Fibroblast of skin of abdomen (primary cell): ENCODE measurements at regions not wholly inside any gene's neighbourhood (a gene's known extent, or its start where the extent isn't known, plus 50 kb on each side); places are given as distances from the start of the nearest gene placed in this dataset.
A peak's percentile ranks its signal among the peaks of the same experiment; 100 is the strongest.
"Not testable (repeated sequence)": the region's sequence is repeated elsewhere in the genome, so short reads cannot be mapped to it uniquely, and the experiment has no call there.

Source experiments
- DNase-seq: peaks from one replicate; pipeline ENCODE4 v3.0.0-alpha.2; 2013

DNA sequence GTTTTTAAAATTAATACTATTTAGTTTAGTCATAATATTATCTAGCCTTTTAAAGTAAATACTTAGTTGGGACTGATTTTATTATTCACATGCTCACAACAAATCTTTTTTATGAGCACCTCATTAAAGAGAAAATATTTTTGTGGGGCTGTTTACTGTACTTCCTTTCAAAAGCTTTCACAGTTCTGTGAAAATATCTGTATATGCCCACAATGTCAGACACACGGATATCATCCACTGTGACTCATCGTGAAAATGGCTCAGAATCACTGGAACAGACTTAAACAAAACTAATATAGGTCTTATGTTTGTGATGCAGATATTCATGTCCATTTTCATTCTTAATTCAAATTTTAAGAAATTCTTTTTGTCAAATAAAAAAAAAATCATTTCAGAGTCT is 305.2 kb downstream of the RAB38 start:
- DNase-seq, result no peak

DNA sequence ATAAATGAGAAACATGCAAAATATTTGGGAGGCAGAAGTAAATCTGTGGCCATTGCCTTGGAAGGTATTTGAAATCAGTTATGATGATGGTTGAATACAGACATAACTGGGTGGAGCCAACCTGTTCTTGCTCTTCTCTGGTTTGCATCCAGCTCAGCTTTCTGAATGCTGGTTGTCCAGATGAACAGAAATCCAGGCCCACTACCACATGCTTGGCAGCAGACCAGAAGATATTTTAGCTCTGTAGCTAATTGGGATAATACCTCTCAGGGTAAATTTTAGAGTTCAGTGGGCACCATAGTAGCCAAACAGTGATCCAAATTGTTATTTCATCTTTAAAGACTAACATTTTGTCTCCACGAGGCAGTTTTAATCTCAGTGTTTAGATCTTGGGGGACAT is 308.3 kb downstream of the RAB38 start:
- DNase-seq, result no peak

DNA sequence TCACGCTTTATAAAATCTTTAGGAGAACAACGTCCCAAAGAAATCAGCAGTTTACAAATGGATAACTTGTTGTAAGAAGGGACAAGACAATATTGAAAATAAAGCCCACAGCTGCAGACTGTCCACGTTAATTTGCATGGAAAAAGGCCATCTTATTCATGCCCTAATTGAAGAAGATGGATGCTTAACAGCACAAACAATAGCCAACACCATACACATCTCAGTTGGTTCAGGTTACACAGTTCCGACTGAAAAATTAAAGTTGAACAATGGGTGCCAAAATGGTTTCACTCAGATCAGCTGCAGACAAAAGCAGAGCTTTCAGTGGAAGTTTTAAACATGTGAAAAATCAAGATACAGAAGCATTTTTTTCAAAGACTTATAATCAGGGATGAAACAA is 314.2 kb downstream of the RAB38 start:
- no peak for DNase-seq

DNA sequence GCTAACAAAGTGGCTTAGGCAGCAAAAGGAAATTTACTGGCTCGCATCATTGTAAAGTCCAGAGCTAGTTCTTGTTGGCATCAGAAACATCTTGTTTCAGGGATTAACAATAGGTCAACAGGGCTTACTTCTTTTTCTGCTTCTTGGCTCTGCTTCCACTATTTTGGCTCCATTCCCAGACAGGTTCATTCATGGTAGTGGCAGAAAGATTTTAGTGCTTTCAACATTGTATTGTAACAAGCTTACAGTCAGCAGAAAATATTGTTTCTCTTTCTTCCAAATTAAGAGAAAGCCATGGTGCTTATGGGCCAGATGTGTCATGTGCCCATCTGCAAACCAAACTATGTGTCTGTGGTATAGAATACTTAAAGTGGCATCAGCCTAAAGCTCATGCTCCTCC is 315.6 kb downstream of the RAB38 start:
- no peak for DNase-seq

DNA sequence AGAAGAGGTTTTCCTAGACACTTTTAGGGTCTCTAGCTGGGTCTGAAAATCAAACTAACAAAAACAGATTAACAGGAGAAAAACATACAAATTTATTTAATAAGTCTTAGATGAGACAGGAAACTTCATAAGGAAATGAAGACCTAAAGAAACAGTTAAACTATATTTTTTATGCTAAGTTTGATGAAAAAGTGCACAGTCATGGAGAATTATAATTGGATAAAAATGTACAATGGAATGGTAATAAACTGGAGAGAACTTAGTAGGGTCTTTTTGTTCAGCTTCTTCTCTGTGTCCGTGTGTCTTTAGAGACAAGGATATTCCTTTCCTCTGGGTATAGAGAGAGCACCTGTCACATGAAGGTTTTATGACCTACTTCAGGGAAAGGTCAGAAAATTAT is 323.4 kb downstream of the RAB38 start:
- no peak for DNase-seq

DNA sequence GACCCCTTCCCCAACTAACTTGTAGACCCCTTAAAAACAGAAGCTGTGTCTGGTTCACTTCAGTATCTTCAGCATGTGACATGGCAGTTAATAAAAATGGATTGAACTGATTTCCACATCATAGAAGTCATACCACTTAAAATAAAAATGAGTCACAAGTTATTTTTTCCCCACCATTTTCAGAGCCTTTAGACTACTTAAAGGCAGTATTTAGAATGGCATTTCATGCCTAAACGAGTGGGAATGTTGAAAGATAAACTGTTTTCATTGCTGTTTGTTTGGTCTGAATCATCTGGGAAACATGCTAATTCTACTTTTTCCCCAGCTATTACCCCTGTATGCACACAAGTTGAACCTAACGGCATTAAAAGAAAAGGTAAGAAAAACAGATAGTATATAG is 324.0 kb downstream of the RAB38 start:
- peak; percentile 12 for DNase-seq

DNA sequence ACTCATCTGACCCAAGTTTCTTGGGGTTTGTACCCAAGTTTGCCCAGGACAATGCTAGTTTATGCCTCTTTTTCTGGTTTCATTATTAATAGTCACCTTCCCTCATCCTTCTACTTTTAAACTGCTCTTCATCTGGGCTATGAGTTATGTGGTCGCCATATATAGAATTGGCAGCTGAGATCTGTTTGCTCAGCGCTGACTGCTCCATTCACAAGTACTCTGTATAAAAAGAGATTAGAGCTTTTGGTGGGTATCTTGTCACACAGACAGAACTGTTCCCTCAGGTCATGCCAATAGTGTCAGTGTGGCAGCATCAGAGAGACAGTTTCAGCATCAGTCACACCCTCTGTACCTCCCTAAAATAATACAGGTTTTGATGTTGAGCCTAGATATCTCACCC is 326.0 kb downstream of the RAB38 start:
- no peak for DNase-seq

DNA sequence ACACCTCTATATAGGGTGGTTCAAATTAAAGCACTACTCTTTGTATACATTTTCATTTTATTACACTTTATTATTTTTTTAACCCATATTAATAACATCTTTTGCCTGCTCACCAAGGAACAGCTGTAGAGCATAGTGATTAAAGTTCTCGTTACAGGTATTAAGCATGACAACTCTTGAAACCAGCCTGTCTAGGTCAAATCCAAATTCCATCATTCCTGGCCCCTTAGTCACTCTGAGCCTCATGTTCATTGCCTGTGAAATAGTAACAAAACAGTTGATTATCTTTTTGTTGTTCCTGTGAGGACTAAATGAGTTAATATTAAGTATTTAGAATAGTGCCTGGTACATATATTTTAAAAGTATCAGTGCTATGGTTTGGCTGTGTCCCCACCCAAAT is 334.5 kb downstream of the RAB38 start:
- no peak for DNase-seq

DNA sequence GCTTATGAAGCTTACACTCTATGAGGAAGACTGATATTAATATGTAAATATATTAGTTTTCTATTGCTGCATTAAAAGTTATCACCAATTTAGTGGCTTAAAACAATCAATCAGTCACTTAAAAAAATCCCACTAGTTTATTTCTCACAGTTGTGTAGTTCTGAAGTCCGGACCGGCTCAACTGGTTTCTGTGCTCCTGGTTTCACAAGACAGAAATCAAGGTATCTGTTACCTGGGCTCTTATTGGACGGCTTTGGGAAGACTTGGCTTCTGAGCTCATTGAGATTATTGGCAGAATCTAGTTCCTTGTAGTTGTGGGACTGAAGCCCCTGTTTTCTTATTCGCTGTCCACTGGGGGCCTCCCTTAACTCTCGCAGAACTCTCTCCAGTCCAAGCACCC is 343.0 kb downstream of the RAB38 start:
- DNase-seq, result no peak

DNA sequence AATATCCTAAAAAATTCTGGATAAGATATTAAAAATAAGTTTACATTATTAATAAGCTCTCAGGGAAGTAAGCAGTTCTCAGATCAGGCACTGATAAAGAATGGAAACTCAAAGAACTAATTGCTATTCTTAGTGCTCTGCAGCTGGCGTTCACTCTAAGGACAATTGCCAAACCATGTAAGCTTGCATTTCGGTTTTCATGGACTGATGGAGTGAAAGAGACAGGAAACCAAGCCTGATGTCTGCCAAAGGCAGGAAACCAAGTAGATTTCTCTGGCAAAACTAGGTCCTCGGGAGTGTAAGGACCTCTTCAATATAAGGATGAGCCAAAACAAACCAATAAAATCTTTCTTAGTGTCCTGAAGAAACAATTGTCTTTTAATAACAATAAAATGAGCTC is 355.2 kb downstream of the RAB38 start:
- no peak for DNase-seq

DNA sequence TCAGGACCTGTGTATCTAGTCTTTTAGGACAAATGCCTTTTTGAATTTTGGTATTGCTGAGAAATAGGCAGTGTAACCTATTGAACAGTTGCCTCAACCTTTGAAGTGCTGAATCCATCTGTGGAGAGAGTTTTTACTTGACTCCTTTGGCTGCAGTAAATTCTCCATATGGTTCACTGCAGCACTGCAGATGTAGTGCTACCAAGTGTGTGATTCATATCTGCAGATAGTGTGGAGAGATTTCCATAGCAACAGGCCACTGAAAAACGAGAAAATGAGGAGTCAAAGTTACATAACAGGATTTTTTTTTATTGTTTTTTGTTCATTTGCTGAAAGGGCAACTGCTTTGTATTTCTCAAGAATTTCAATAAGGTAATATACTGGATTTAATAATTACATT is 356.1 kb downstream of the RAB38 start:
- DNase-seq, result peak; percentile 31

DNA sequence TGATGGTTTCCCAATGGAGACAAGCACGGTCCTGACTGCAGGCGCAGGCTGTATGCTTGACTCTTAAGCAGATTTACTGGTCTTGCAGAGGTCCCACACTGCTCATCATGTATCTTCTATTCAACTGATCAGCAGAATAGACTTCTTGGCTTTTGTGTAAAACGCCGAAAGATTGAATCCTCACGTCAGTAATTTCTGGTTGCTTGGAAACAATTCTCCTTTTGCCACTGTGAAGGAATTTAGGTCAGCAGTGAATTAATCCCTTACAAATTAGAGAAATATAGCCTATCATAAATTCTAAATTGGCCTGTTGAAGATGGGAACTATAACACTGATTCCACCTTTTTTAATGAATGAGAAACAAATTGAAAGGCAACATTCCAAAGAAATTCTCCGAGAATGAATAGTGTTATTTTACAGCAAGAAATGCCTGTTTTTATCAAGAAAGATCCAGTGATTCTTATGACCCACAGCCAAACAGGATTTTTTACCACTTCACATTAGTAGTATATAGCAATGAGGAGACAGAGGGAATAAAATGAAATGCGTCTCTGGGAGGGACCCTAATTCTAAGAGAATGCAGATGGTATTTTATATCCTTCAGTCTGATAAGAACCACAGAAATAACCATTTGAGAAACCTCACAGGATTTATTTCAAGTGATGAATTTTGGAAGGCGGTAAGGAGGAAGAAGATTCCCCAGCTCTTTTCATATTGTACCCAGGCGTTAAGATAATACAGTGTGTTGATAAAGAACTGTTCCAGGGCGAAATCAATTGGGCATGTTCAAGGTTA is 362.5 kb downstream of the RAB38 start:
- no peak for DNase-seq

DNA sequence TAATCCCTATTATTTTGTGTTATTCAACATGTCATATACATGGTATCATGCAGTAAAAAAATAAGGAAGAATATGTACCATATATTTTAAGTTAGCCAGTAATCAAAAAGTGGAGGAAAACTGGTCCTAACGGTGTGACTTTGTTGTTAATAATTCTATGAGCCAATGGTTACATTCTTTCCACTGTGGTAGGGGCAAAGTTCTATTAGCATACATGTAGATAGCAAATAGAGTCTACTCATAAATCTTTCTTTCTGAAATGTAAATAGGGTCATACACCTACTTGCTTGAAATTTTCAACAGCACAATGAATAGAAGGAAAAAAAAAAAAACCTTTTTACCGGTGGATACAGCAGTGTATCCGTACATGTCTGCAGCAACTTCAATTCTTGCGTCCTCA is 364.8 kb downstream of the RAB38 start:
- no peak for DNase-seq

DNA sequence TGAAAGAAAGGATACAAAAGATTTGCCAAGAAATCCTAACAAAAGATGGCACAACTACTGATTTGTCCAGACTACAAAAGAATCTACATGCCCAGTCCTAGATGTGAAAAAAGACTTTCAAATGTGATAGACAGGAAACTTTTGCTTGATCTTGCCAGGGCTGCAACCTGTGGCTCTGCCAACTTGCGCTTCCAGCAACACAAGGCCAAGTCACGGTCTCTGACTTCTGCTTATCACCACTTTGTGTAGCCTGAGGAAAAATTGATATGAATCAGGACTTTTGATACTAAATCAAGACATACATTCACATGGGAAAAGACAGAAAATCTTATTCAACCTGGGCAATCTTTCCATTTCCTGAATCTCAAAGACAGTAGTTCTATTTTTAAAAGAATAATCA is 366.0 kb downstream of the RAB38 start:
- DNase-seq, result no peak

DNA sequence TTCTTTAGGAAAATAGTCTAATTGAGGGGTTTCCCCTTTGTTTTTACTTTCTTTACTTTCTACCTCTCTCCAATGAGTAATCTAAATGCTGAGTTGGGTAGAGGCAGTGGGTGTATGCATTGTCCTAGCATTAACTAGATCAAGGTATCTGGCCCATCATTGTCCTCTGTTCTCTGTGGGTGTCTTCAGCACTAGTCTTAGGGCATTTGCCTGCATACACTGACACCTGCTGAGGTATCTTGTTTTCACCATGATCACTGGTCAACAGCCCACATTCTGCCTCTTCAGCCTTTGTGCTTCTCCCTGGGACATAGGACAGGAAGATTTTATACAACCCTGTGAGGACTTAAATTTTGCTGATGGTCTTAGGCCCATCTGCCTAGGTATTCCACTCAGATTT is 371.1 kb downstream of the RAB38 start:
- DNase-seq, result no peak

DNA sequence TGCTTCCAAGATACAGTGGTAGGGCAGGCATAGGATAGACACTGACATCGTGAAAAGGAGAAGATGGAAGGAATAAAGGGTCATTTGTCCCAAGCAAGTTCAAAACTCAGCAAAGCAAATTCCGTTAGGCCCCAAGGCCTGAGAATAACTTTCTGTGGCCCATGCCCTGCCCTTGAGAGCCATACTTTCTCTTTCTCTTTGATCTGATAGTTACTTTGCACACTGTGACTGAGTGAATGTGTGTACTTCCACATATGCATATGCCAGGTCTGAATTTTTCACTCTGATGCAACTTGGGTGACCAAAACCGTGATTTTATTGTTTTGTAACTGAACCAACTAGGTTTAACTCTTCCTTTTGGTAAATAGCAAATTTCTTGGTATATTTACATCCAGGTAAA is 371.5 kb downstream of the RAB38 start:
- DNase-seq, result no peak

DNA sequence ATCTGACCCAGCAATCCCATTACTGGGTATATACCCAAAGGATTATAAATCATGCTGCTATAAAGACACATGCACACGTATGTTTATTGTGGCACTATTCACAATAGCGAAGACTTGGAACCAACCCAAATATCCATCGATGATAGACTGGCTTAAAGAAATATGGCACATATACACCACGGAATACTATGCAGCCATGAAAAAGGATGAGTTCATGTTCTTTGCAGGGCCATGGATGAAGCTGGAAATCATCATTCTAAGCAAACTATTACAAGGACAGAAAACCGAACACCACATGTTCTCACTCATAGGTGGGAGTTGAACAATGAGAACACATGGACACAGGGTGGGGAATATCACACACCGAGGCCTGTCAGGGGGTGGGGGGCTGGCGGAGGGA is 390.4 kb downstream of the RAB38 start:
- not testable (repeated sequence) for DNase-seq

DNA sequence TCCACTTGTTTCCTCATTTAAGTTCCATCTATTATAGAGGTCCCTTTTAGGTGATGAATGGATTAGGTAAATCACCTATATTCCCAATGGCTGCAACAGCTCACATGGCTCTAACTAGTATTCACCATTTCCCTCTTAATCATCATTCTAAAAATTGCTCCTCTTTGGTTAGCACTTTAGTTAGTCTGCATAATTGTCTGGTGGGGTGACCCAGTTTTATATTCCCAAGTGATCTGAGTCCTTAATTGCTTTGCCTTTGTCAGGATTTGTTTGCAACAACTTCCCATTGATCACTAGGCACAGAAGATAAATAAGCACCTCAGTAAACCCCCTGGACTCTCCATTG is 395.2 kb downstream of the RAB38 start:
- no peak for DNase-seq

DNA sequence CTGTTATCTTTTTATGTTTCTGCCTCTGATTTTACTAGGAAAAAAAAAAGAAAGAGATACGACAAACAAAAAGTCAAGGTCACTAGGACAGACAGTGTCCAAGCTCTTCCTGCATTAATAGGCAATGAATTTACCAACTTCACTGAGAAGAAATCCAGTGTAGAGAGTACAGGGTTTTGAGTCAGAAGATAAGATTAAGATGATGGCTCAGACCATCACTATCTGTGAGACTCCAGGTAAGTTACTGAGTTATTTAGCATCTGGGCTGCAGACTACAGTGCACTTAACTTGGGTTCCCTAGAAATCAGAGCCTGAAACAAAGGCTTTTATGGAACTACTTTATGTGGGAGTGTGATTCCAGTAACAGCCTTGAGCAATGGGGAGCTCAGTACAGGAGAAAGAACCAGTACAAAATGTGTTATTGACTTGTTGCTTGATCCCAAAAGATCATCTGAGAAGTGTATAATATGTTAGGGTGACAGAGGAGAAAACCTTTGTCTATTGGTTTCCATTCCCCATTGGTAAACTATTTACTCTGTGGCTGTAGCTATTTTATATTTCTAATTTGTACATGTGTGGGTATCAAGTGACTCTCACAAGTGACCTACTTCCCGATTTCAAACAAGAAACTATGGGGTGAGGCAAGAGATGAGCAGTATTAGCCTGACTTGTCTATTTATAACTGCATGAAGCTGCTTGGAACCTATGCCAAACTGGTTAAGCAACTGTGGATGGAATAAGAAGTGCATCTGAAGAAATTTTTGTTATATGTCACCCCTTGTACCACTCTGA is 395.8 kb downstream of the RAB38 start:
- no peak for DNase-seq

DNA sequence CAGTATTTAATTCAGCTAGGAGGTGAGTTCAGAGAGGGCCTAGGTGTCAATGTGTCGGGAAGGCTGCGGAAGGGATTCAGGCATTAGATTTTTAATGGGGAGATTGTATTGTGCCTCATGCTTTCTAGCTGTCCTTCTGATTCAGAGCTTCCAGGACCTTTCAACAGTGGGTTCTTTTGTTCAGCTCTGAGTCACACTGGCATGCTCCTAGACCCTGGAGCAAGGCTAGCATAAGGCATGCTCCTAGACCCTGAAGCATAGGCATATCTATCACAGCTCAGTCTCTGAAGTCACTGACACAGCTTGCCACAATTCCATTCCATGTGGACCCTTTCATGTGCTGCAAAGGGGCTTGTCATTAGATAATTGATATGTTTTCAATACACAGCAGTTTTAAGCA is 396.9 kb downstream of the RAB38 start:
- DNase-seq, result no peak

DNA sequence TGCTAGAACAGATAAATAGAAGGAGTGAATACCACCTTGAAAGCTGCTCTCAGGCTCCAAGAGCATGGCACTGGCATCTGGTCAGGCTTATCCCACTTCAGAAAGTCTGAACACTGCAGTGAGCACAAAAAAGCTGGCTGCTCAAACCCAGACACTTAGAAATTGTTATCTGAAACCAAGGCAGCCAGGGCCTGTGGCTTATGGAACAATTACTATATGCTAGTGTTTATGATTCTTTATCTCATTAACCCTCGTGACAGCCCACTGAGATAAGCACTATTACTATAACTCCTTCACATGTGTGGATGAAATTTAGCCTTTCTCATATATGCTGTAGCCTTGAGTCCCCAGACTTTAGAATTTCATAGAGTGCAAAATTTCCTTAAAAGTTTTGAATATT is 400.2 kb downstream of the RAB38 start:
- DNase-seq, result no peak

DNA sequence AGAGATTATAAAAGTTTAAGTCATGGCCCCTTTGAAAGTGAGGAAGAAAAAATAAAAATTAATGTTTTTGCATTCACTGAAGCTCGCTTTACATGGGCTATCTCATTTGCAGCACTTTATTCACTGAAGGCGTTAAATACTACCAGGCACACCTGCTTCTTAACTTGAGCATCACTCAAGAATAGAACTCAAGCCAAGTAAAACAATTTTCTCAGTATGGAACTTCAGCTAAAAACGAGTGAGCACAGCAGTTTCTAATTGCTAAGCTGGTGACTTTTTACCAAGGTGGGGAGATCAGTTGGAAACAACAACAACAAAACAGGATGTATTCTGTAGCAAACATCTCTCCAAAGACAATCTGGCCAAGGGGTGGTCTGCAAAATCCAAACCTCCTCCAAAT is 405.6 kb downstream of the RAB38 start:
- no peak for DNase-seq

DNA sequence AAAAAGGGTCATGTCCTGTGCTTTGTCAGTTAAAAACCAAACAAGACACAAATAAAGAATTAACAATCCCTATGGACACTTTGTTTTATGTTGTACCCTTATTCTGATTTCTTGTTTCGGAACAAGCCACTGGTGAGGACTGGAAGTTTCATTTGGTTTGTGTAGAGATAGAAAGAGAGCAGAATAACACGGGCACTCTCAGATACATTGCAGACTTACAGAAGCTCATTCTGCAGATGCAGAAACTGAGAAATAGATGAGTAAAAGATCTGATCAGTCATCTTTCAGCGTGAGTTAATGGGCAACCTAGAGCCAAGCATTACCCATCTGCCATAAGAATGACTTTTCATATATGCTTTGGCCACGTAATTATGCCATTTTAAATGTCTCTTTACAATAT is 407.6 kb downstream of the RAB38 start:
- DNase-seq, result no peak

DNA sequence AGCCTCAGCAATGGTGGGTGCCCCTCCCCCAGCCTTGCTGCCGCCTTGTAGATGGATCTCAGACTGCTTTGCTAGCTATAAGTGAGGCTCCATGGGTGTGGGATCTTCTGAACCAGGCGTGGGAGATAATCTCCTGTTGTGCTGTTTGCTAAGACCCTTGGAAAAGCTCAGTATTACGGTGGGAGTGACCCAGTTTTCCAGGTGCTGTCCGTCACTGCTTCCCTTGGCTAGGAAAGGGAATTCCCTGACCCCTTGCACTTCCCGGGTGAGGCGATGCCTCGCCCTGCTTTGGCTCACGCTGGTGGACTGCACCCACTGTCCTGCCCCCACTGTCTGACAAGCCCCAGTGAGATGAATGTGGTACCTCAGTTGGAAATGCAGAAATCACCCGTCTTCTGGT is 411.2 kb downstream of the RAB38 start:
- DNase-seq, result not testable (repeated sequence)

DNA sequence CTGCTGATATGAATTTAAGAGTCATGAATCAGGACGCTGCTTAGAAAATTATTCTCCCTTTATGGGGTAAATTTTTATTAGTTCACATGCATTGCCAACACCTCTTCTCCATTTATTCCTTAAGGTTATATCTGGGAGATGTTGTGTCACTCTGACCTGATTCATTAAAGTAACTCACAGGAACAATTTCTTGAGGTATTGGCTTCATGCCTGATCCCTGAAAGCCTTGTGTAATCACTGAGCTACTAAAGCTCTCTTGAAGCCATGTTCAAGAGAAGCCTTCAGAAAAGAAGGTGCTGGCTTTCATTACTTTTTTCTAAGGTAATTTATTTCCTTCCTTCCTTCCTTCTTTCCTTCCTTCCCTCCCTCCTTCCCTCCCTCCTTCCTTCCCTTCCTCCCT is 420.6 kb downstream of the RAB38 start:
- no peak for DNase-seq
